ENCODE measurements at regions not wholly inside any gene's neighbourhood (a gene's known extent, or its start where the extent isn't known, plus 50 kb on each side); places are given as distances from the start of the nearest gene placed in this dataset.
"Not testable (repeated sequence)": the region's sequence is repeated elsewhere in the genome, so short reads cannot be mapped to it uniquely, and the experiment has no call there.

- H3K4me3 ChIP-seq (ENCODE audit: control insufficient read depth in 1 of 2, extremely low read depth in 1 of 2, low read length in 1 of 2); H3K27me3 ChIP-seq (replicated peaks in 1 of 2; ENCODE audit: control insufficient read depth in 2 of 2, extremely low read depth in 1 of 2, insufficient read depth in 2 of 2, low read length in 1 of 2); CTCF ChIA-PET; ATAC-seq (replicated peaks in 1 of 4); DNase-seq; H3K27ac ChIP-seq (ENCODE audit: low read length); H3K36me3 Mint-ChIP-seq; H3K9me3 ChIP-seq; H3K9me3 Mint-ChIP-seq; H3K36me3 ChIP-seq (ENCODE audit: control insufficient read depth in 2 of 2, extremely low read depth in 1 of 2, insufficient read depth in 1 of 2, low read length in 1 of 2); POLR2A ChIA-PET; H3K27me3 Mint-ChIP-seq: not testable (repeated sequence)
- Mint-ChIP-seq H3K4me3 (peak overlapping the region in 1 of 3 donors; percentile 86), H3K27ac (peak overlapping the region in 1 of 2 donors; percentile 64), H3K4me1 (peaks cover 37 to 50% (median 44%) of the 10 kb centered on the region in 3 donors)
- H3K4me1 ChIP-seq (ENCODE audit: control insufficient read depth in 1 of 2, extremely low read depth in 1 of 2, insufficient read depth in 2 of 2, low read length in 2 of 2) = peaks cover 6 to 13% of the 10 kb centered on the region in 2 experiments
- 100% methylated on average over 1 of the region's 5 CpGs for WGBS (ENCODE audit: insufficient coverage)
Measured at GRCh38 chr7:142435606-142436005, 177.7 kb upstream of the PRSS58 start.

GRCh38 chr7:142434666-142435167, 176.9 kb upstream of the PRSS58 start:
- peak overlapping the region; percentile 74 to 86 (median 74) for H3K4me3 Mint-ChIP-seq
- H3K27ac ChIP-seq (ENCODE audit: low read length) = peak overlapping the region; percentile 38
- peaks cover 0 to 1% of the 10 kb centered on the region in 2 donors for H3K27me3 Mint-ChIP-seq
- no peaks in the 10 kb centered on the region for H3K9me3 ChIP-seq
- H3K27me3 ChIP-seq (replicated peaks in 1 of 2; ENCODE audit: control insufficient read depth in 2 of 2, extremely low read depth in 1 of 2, insufficient read depth in 2 of 2, low read length in 1 of 2) = no peaks in the 10 kb centered on the region
- peak overlapping the region; percentile 84 to 87 for H3K27ac Mint-ChIP-seq
- POLR2A ChIA-PET = no interaction called here
- DNase-seq (no peak), ATAC-seq (replicated peaks in 1 of 4) (peak in 1 of 4 experiments; percentile 47)
- H3K36me3 Mint-ChIP-seq = no peaks in the 10 kb centered on the region
- 100% methylated on average over 1 of the region's 7 CpGs for WGBS (ENCODE audit: insufficient coverage)
- peaks cover 3 to 10% of the 10 kb centered on the region in 2 experiments for H3K4me1 ChIP-seq (ENCODE audit: control insufficient read depth in 1 of 2, extremely low read depth in 1 of 2, insufficient read depth in 2 of 2, low read length in 2 of 2)
- CTCF ChIA-PET = interaction anchor here in 1 of 2 donors (1.0 kb wide), 1 partner anchor 44 kb away, joined by 3 read pairs; no protein-coding TSS in a partner anchor
- H3K4me3 ChIP-seq (ENCODE audit: control insufficient read depth in 1 of 2, extremely low read depth in 1 of 2, low read length in 1 of 2) = peak overlapping the region in 1 of 2 donors; percentile 34
- no peaks in the 10 kb centered on the region for H3K36me3 ChIP-seq (ENCODE audit: control insufficient read depth in 2 of 2, extremely low read depth in 1 of 2, insufficient read depth in 1 of 2, low read length in 1 of 2)
- peaks cover 36 to 50% (median 42%) of the 10 kb centered on the region in 3 donors for H3K4me1 Mint-ChIP-seq
- no peaks in the 10 kb centered on the region for H3K9me3 Mint-ChIP-seq

- H3K9me3 ChIP-seq; DNase-seq; H3K27ac ChIP-seq (ENCODE audit: low read length); H3K36me3 ChIP-seq (ENCODE audit: control insufficient read depth in 2 of 2, extremely low read depth in 1 of 2, insufficient read depth in 1 of 2, low read length in 1 of 2); H3K27me3 ChIP-seq (replicated peaks in 1 of 2; ENCODE audit: control insufficient read depth in 2 of 2, extremely low read depth in 1 of 2, insufficient read depth in 2 of 2, low read length in 1 of 2); H3K9me3 Mint-ChIP-seq; H3K36me3 Mint-ChIP-seq; H3K4me1 ChIP-seq (ENCODE audit: control insufficient read depth in 1 of 2, extremely low read depth in 1 of 2, insufficient read depth in 2 of 2, low read length in 2 of 2); H3K27me3 Mint-ChIP-seq: not testable (repeated sequence)
- ChIA-PET POLR2A (interaction anchor here in 1 of 2 donors (1.2 kb wide), 1 partner anchor 9 kb away, joined by 3 read pairs; no protein-coding TSS in a partner anchor), CTCF (interaction anchor here in 1 of 2 donors (1.0 kb wide), 1 partner anchor 44 kb away, joined by 3 read pairs; no protein-coding TSS in a partner anchor)
- Mint-ChIP-seq H3K4me1 (peaks cover 36 to 46% (median 37%) of the 10 kb centered on the region in 3 donors), H3K4me3 (peak overlapping the region; percentile 74 to 86 (median 74)), H3K27ac (peak overlapping the region; percentile 84 to 87)
- H3K4me3 ChIP-seq (ENCODE audit: control insufficient read depth in 1 of 2, extremely low read depth in 1 of 2, low read length in 1 of 2) = peak overlapping the region in 1 of 2 donors; percentile 34
- WGBS (ENCODE audit: insufficient coverage) = no CpG with 5 or more reads among the region's 5 CpGs
- ATAC-seq (replicated peaks in 1 of 4) = peak; percentile 65 to 77 (median 72)
Measured at GRCh38 chr7:142434133-142434532, 176.3 kb upstream of the PRSS58 start.

- Mint-ChIP-seq H3K9me3 (no peaks in the 10 kb centered on the region), H3K4me3 (no peak overlapping the region), H3K4me1 (peaks cover 30 to 40% (median 32%) of the 10 kb centered on the region in 3 donors), H3K36me3 (no peaks in the 10 kb centered on the region), H3K27me3 (no peaks in the 10 kb centered on the region), H3K27ac (no peak overlapping the region)
- CTCF ChIA-PET = no interaction called here
- no peaks in the 10 kb centered on the region for H3K9me3 ChIP-seq
- no peaks in the 10 kb centered on the region for H3K27me3 ChIP-seq (replicated peaks in 1 of 2; ENCODE audit: control insufficient read depth in 2 of 2, extremely low read depth in 1 of 2, insufficient read depth in 2 of 2, low read length in 1 of 2)
- ATAC-seq (replicated peaks in 1 of 4) (no peak), DNase-seq (no peak)
- no peaks in the 10 kb centered on the region for H3K36me3 ChIP-seq (ENCODE audit: control insufficient read depth in 2 of 2, extremely low read depth in 1 of 2, insufficient read depth in 1 of 2, low read length in 1 of 2)
- 100% methylated on average over 1 of the region's 2 CpGs for WGBS (ENCODE audit: insufficient coverage)
- no peak overlapping the region for H3K27ac ChIP-seq (ENCODE audit: low read length)
- POLR2A ChIA-PET = no interaction called here
- peaks cover 3 to 9% of the 10 kb centered on the region in 2 experiments for H3K4me1 ChIP-seq (ENCODE audit: control insufficient read depth in 1 of 2, extremely low read depth in 1 of 2, insufficient read depth in 2 of 2, low read length in 2 of 2)
- no peak overlapping the region for H3K4me3 ChIP-seq (ENCODE audit: control insufficient read depth in 1 of 2, extremely low read depth in 1 of 2, low read length in 1 of 2)
Measured at GRCh38 chr7:142432377-142432776, 174.5 kb upstream of the PRSS58 start.

- no peak for ATAC-seq (replicated peaks in 1 of 4)
- DNase-seq = no peak
- POLR2A ChIA-PET = no interaction called here
- Histone ChIP-seq H3K4me3 (ENCODE audit: control insufficient read depth in 1 of 2, extremely low read depth in 1 of 2, low read length in 1 of 2) (no peak overlapping the region), H3K36me3 (ENCODE audit: control insufficient read depth in 2 of 2, extremely low read depth in 1 of 2, insufficient read depth in 1 of 2, low read length in 1 of 2) (no peaks in the 10 kb centered on the region), H3K4me1 (ENCODE audit: control insufficient read depth in 1 of 2, extremely low read depth in 1 of 2, insufficient read depth in 2 of 2, low read length in 2 of 2) (peaks cover 3 to 9% of the 10 kb centered on the region in 2 experiments), H3K27ac (ENCODE audit: low read length) (no peak overlapping the region), H3K9me3 (no peaks in the 10 kb centered on the region), H3K27me3 (replicated peaks in 1 of 2; ENCODE audit: control insufficient read depth in 2 of 2, extremely low read depth in 1 of 2, insufficient read depth in 2 of 2, low read length in 1 of 2) (no peaks in the 10 kb centered on the region)
- Mint-ChIP-seq H3K9me3 (no peaks in the 10 kb centered on the region), H3K27me3 (no peaks in the 10 kb centered on the region), H3K4me1 (peaks cover 30 to 40% (median 32%) of the 10 kb centered on the region in 3 donors), H3K36me3 (no peaks in the 10 kb centered on the region), H3K4me3 (no peak overlapping the region), H3K27ac (peak overlapping the region in 1 of 2 donors; percentile 43)
- WGBS (ENCODE audit: insufficient coverage) = 100% methylated on average over 1 of the region's 2 CpGs
- CTCF ChIA-PET = no interaction called here
Measured at GRCh38 chr7:142431491-142431890, 173.6 kb upstream of the PRSS58 start.

- Mint-ChIP-seq H3K36me3 (no peaks in the 10 kb centered on the region), H3K4me3 (no peak overlapping the region), H3K27me3 (no peaks in the 10 kb centered on the region), H3K27ac (no peak overlapping the region), H3K9me3 (no peaks in the 10 kb centered on the region), H3K4me1 (peaks cover 9 to 19% (median 11%) of the 10 kb centered on the region in 3 donors)
- Histone ChIP-seq H3K4me1 (ENCODE audit: control insufficient read depth in 1 of 2, extremely low read depth in 1 of 2, insufficient read depth in 2 of 2, low read length in 2 of 2) (no peaks in the 10 kb centered on the region), H3K4me3 (ENCODE audit: control insufficient read depth in 1 of 2, extremely low read depth in 1 of 2, low read length in 1 of 2) (no peak overlapping the region), H3K27me3 (replicated peaks in 1 of 2; ENCODE audit: control insufficient read depth in 2 of 2, extremely low read depth in 1 of 2, insufficient read depth in 2 of 2, low read length in 1 of 2) (no peaks in the 10 kb centered on the region), H3K36me3 (ENCODE audit: control insufficient read depth in 2 of 2, extremely low read depth in 1 of 2, insufficient read depth in 1 of 2, low read length in 1 of 2) (no peaks in the 10 kb centered on the region), H3K27ac (ENCODE audit: low read length) (no peak overlapping the region), H3K9me3 (no peaks in the 10 kb centered on the region)
- POLR2A ChIA-PET = no interaction called here
- CTCF ChIA-PET = no interaction called here
- no CpG with 5 or more reads among the region's 2 CpGs for WGBS (ENCODE audit: insufficient coverage)
- ATAC-seq (replicated peaks in 1 of 4) = no peak
- no peak for DNase-seq
Measured at GRCh38 chr7:142428094-142428493, 170.2 kb upstream of the PRSS58 start.

All from T-cell (primary cell).